ENCODE measurements at regions not wholly inside any gene's neighbourhood (a gene's known extent, or its start where the extent isn't known, plus 50 kb on each side); places are given as distances from the start of the nearest gene placed in this dataset.

DNA sequence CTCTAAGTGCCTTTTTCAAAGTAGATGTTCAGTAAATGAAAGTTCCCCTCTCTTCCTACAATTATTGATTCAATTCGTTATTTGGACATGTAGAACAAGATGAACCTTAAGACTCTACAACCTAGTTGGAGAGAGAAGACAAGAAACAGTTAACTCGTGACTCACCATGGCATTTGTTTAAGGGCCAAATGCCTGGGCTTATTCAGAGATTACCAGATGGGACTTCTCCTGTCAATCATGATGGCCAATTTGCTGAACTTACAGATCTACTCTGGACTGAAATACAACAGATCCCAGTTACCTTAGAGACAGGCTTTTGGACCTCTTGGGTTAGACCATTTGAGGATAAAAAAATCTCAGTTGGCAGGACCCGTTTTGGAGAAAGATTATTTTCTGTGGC is 93.5 kb downstream of the C1orf94 start:
- Histone ChIP-seq H3K56ac (ENCODE audit: insufficient read length, low read depth, low read length) (no peak overlapping the region), H3K4ac (ENCODE audit: low read depth, low read length) (no peak overlapping the region), H4K91ac (ENCODE audit: insufficient read length, low read depth, low read length) (no peak overlapping the region), H3K4me2 (ENCODE audit: insufficient read depth, insufficient read length, low read length) (no peak overlapping the region), H3K23ac (ENCODE audit: insufficient read length, low read depth, low read length) (no peak overlapping the region), H2BK12ac (ENCODE audit: insufficient read length, low read depth, low read length) (no peak overlapping the region), H3K14ac (ENCODE audit: insufficient read depth, low read length) (no peak overlapping the region), H3K9me3 (ENCODE audit: control insufficient read depth, low read depth, low read length) (no peaks in the 10 kb centered on the region), H3K9ac (ENCODE audit: extremely low read depth, insufficient read length, low read length) (no peak overlapping the region), H4K8ac (replicated peaks; ENCODE audit: insufficient read length, low read depth, low read length) (no peak overlapping the region), H2AFZ (ENCODE audit: low read length) (no peak overlapping the region), H4K5ac (ENCODE audit: insufficient read length, low read depth, low read length) (no peak overlapping the region), H4K20me1 (ENCODE audit: control insufficient read depth, insufficient read depth, insufficient read length) (no peaks in the 10 kb centered on the region), H3K23me2 (ENCODE audit: insufficient read length, low read depth, low read length, poor library complexity, severe bottlenecking) (no peaks in the 10 kb centered on the region), H2BK15ac (ENCODE audit: low read depth, low read length) (no peak overlapping the region), H3K27me3 (ENCODE audit: insufficient read depth, low read length) (no peaks in the 10 kb centered on the region), H2BK120ac (ENCODE audit: low read depth, low read length, poor library complexity, severe bottlenecking) (no peak overlapping the region), H3K4me1 (ENCODE audit: insufficient read depth, low read length) (peaks cover 2% of the 10 kb centered on the region; the same call in 1 of the 2 replicates), H3K79me2 (ENCODE audit: insufficient read depth, low read length) (no peaks in the 10 kb centered on the region), H3K18ac (ENCODE audit: insufficient read length, low read depth, low read length) (no peak overlapping the region), H3K79me1 (ENCODE audit: insufficient read depth, low read depth, low read length, poor library complexity, severe bottlenecking) (no peaks in the 10 kb centered on the region), H3K27ac (ENCODE audit: insufficient read length, low read depth, low read length) (no peak overlapping the region), H2AK5ac (ENCODE audit: insufficient read length, low read length) (no peak overlapping the region), H2BK20ac (ENCODE audit: low read depth, low read length, poor library complexity, severe bottlenecking) (no peak overlapping the region), H3T11ph (ENCODE audit: low read length) (no peak overlapping the region), H2BK5ac (ENCODE audit: insufficient read length, low read length) (no peak overlapping the region)
- peaks cover 7 to 17% of the 10 kb centered on the region in 2 experiments for H3K4me1 Mint-ChIP-seq
- no peaks in the 10 kb centered on the region for H3K36me3 Mint-ChIP-seq (ENCODE audit: insufficient read depth in 1 of 3, low read depth in 3 of 3)
- TF ChIP-seq, protein P1, sequence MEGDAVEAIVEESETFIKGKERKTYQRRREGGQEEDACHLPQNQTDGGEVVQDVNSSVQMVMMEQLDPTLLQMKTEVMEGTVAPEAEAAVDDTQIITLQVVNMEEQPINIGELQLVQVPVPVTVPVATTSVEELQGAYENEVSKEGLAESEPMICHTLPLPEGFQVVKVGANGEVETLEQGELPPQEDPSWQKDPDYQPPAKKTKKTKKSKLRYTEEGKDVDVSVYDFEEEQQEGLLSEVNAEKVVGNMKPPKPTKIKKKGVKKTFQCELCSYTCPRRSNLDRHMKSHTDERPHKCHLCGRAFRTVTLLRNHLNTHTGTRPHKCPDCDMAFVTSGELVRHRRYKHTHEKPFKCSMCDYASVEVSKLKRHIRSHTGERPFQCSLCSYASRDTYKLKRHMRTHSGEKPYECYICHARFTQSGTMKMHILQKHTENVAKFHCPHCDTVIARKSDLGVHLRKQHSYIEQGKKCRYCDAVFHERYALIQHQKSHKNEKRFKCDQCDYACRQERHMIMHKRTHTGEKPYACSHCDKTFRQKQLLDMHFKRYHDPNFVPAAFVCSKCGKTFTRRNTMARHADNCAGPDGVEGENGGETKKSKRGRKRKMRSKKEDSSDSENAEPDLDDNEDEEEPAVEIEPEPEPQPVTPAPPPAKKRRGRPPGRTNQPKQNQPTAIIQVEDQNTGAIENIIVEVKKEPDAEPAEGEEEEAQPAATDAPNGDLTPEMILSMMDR (conservative IDR thresholded peaks at IDR 0.05) = no peak
- no peak overlapping the region for H3K4me3 Mint-ChIP-seq
- H3K27me3 Mint-ChIP-seq (ENCODE audit: low read depth) = peaks cover 38% of the 10 kb centered on the region
- DNase-seq = no peak
- no peaks in the 10 kb centered on the region for H3K9me3 Mint-ChIP-seq
- no CpG with 5 or more reads among the region's 3 CpGs for WGBS (ENCODE audit: extremely low coverage, insufficient read length, low lambda C conversion rate)
- no peak overlapping the region; a peak in 1 of 7 replicates for H3K27ac Mint-ChIP-seq

Measured in H9 (cell line).